Ishikawa (cell line): ENCODE measurements at regions not wholly inside any gene's neighbourhood (a gene's known extent, or its start where the extent isn't known, plus 50 kb on each side); places are given as distances from the start of the nearest gene placed in this dataset.

Experiments
- CEBPB ChIP-seq: IDR thresholded peaks from 2 replicates; pipeline ENCODE4 v1.6.1; 2012
- EGR1 ChIP-seq: IDR thresholded peaks from 2 replicates; pipeline ENCODE4 v1.6.1; 2012
- EP300 ChIP-seq: IDR thresholded peaks from 2 replicates; pipeline ENCODE4 v1.6.1; 2012; ENCODE audit warnings: borderline replicate concordance
- FOXM1 ChIP-seq: IDR thresholded peaks from 2 replicates; pipeline ENCODE4 v1.6.1; 2012; ENCODE audit warnings: low read depth, borderline replicate concordance
- NFIC ChIP-seq: IDR thresholded peaks from 2 replicates; pipeline ENCODE4 v1.6.1; 2012
- RAD21 ChIP-seq: IDR thresholded peaks from 2 replicates; pipeline ENCODE4 v1.6.1; 2012; ENCODE audit warnings: low read depth
- TAF1 ChIP-seq: IDR thresholded peaks from 2 replicates; pipeline ENCODE4 v1.6.1; 2012; ENCODE audit warnings: low read depth, mild to moderate bottlenecking
- TCF12 ChIP-seq: IDR thresholded peaks from 2 replicates; pipeline ENCODE4 v1.6.1; 2012; ENCODE audit warnings: low read depth
- YY1 ChIP-seq: IDR thresholded peaks from 2 replicates; pipeline ENCODE4 v1.6.1; 2012; ENCODE audit warnings: low read depth
- ZBTB7A ChIP-seq: IDR thresholded peaks from 2 replicates; pipeline ENCODE4 v1.6.1; 2012; ENCODE audit warnings: low read depth
- TF ChIP-seq, protein P1 (sequence below): IDR thresholded peaks from 2 replicates; pipeline ENCODE4 v1.6.1; 2012; ENCODE audit warnings: low read depth, mild to moderate bottlenecking
- TF ChIP-seq, protein P2 (sequence below): IDR thresholded peaks from 2 replicates; pipeline ENCODE4 v1.6.1; 2012
- TF ChIP-seq, protein P3 (sequence below): IDR thresholded peaks from 2 replicates; pipeline ENCODE4 v1.6.1; 2012

DNA sequence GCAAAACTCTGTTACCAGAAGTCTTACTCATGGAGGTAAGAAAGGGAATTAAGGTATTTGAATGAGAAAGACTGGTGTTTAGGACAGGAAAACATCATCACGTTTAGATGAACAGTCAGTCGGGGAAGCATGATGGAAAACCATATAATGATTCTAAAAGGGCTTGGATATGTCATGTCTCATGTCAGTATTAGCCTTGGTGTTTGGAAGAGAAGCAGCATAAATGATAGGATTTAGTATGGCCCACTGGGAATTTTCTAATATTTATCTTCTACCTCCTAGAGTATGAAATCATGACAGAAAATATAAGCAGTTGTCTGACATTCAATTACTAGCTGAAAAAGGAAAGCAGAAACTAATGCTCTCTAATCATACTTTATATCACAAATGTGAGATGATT, 1643.6 kb upstream of the CELF4 start:
- TF ChIP-seq CEBPB: no peak
- TF ChIP-seq EP300: no peak
- TF ChIP-seq TAF1: no peak
- TF ChIP-seq RAD21: no peak
- no peak for TF ChIP-seq ZBTB7A
- TF ChIP-seq, protein P1, sequence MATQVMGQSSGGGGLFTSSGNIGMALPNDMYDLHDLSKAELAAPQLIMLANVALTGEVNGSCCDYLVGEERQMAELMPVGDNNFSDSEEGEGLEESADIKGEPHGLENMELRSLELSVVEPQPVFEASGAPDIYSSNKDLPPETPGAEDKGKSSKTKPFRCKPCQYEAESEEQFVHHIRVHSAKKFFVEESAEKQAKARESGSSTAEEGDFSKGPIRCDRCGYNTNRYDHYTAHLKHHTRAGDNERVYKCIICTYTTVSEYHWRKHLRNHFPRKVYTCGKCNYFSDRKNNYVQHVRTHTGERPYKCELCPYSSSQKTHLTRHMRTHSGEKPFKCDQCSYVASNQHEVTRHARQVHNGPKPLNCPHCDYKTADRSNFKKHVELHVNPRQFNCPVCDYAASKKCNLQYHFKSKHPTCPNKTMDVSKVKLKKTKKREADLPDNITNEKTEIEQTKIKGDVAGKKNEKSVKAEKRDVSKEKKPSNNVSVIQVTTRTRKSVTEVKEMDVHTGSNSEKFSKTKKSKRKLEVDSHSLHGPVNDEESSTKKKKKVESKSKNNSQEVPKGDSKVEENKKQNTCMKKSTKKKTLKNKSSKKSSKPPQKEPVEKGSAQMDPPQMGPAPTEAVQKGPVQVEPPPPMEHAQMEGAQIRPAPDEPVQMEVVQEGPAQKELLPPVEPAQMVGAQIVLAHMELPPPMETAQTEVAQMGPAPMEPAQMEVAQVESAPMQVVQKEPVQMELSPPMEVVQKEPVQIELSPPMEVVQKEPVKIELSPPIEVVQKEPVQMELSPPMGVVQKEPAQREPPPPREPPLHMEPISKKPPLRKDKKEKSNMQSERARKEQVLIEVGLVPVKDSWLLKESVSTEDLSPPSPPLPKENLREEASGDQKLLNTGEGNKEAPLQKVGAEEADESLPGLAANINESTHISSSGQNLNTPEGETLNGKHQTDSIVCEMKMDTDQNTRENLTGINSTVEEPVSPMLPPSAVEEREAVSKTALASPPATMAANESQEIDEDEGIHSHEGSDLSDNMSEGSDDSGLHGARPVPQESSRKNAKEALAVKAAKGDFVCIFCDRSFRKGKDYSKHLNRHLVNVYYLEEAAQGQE: no peak
- no peak for TF ChIP-seq YY1
- no peak for TF ChIP-seq FOXM1
- no peak for TF ChIP-seq NFIC
- TF ChIP-seq, protein P2, sequence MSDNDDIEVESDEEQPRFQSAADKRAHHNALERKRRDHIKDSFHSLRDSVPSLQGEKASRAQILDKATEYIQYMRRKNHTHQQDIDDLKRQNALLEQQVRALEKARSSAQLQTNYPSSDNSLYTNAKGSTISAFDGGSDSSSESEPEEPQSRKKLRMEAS: no peak
- TF ChIP-seq EGR1: no peak
- TF ChIP-seq TCF12: no peak
- TF ChIP-seq, protein P3, sequence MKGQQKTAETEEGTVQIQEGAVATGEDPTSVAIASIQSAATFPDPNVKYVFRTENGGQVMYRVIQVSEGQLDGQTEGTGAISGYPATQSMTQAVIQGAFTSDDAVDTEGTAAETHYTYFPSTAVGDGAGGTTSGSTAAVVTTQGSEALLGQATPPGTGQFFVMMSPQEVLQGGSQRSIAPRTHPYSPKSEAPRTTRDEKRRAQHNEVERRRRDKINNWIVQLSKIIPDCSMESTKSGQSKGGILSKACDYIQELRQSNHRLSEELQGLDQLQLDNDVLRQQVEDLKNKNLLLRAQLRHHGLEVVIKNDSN: no peak
